Mammary epithelial cell (primary cell): ENCODE measurements at regions not wholly inside any gene's neighbourhood (a gene's known extent, or its start where the extent isn't known, plus 50 kb on each side); places are given as distances from the start of the nearest gene placed in this dataset.

Experiments
- CTCF ChIP-seq, 2 donors: IDR thresholded peaks in 1 of 2; conservative IDR thresholded peaks in 1 of 2; 2 replicates each; pipeline ENCODE4 v1.5.1; 2011 to 2012; ENCODE audit warnings: inconsistent platforms in 2 of 2, low read length in 2 of 2, mild to moderate bottlenecking in 2 of 2, control low read depth in 1 of 2, low read depth in 1 of 2; ENCODE audit not compliant: insufficient read depth in 1 of 2; ENCODE audit errors: extremely low read depth in 1 of 2
- EZH2 ChIP-seq: IDR thresholded peaks from 2 replicates; pipeline ENCODE4 v1.6.1; 2012; ENCODE audit warnings: low read length, inconsistent platforms, borderline replicate concordance

- TF ChIP-seq CTCF (conservative IDR thresholded peaks at IDR 0.05 in 1 of 2, IDR thresholded peaks at IDR 0.05 in 1 of 2; ENCODE audit: extremely low read depth in 1 of 2, insufficient read depth in 1 of 2, low read depth in 1 of 2, low read length in 2 of 2): no peak
- no peak for TF ChIP-seq EZH2
These were observed 1948.5 kb upstream of the PCDH20 start for GRCh38 chr13:63364159-63364558.
